ENCODE measurements at regions not wholly inside any gene's neighbourhood (a gene's known extent, or its start where the extent isn't known, plus 50 kb on each side); places are given as distances from the start of the nearest gene placed in this dataset.

DNA sequence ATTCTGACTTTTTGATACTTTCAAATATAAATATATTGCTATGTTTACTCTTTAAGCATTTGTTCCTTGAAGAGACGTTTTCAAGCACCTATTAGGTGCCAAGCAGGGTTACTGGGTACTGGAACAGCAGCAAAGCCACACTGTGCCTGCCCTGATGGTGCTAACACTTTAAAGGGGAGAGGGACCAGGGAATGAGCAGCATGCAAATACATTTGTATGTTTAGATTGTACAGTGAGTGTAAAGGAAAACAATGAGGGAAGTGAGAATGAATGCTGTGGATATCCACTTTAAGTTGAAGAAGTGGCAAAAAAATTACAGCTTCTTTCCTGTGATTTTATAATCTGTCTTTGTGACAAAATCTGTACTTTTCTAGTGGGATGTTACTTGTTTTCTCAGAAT, 400.2 kb upstream of the ATP11B start:
- Histone ChIP-seq H3K4me3 (no peak overlapping the region), H3K4me1 (no peaks in the 10 kb centered on the region), H3K27me3 (no peaks in the 10 kb centered on the region), H3K27ac (replicated peaks in 1 of 4) (no peak overlapping the region), H3K9me3 (no peaks in the 10 kb centered on the region), H3K36me3 (no peaks in the 10 kb centered on the region)
- DNase-seq (ENCODE audit: extremely low spot score) = no peak
- intact Hi-C loops (cut with DNase I) = no loop called here
- TF ChIP-seq POLR2AphosphoS5 (IDR thresholded peaks at IDR 0.05) (no peak), EP300 (IDR thresholded peaks at IDR 0.05) (no peak), POLR2A (IDR thresholded peaks at IDR 0.05; ENCODE audit: low read depth) (no peak)
- TF ChIP-seq, protein P1, sequence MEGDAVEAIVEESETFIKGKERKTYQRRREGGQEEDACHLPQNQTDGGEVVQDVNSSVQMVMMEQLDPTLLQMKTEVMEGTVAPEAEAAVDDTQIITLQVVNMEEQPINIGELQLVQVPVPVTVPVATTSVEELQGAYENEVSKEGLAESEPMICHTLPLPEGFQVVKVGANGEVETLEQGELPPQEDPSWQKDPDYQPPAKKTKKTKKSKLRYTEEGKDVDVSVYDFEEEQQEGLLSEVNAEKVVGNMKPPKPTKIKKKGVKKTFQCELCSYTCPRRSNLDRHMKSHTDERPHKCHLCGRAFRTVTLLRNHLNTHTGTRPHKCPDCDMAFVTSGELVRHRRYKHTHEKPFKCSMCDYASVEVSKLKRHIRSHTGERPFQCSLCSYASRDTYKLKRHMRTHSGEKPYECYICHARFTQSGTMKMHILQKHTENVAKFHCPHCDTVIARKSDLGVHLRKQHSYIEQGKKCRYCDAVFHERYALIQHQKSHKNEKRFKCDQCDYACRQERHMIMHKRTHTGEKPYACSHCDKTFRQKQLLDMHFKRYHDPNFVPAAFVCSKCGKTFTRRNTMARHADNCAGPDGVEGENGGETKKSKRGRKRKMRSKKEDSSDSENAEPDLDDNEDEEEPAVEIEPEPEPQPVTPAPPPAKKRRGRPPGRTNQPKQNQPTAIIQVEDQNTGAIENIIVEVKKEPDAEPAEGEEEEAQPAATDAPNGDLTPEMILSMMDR (IDR thresholded peaks at IDR 0.05) = no peak
- WGBS = 26% methylated on average over 1 of the region's 1 CpG

DNA sequence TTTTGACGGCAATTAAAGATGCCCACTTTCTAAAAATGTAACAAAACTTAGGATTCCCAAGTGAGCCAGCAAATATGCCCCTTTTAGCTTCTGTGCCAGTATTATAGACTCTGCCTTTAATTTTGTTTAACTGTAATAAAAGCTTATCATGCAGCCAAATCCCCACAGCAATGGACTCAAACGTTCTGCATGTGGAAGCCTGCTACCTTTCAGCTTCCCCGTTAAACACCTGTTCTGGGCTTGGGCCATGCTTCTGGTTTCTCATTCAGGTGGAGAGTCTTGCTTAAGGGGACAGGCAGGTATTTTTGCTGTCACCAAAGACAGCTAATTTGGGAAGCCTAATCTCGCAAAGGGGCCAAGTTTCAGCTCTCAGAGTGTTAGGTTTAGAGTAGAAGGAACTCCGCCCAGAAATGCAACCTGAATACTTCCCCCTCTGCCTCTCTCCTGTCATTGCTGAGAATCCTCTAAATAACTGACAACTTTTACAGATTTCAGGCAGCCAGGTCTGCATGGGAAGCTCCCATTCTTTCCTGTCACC, 399.4 kb upstream of the ATP11B start:
- Histone ChIP-seq H3K36me3 (no peaks in the 10 kb centered on the region), H3K27me3 (no peaks in the 10 kb centered on the region), H3K27ac (replicated peaks in 1 of 4) (no peak overlapping the region), H3K9me3 (no peaks in the 10 kb centered on the region), H3K4me1 (no peaks in the 10 kb centered on the region), H3K4me3 (no peak overlapping the region)
- DNase-seq (ENCODE audit: extremely low spot score) = no peak
- intact Hi-C loops (cut with DNase I) = no loop called here
- TF ChIP-seq POLR2AphosphoS5 (IDR thresholded peaks at IDR 0.05) (no peak), EP300 (IDR thresholded peaks at IDR 0.05) (no peak), POLR2A (IDR thresholded peaks at IDR 0.05; ENCODE audit: low read depth) (no peak)
- TF ChIP-seq, protein P1 (IDR thresholded peaks at IDR 0.05) = no peak
- 64% methylated on average over 5 of the region's 5 CpGs for WGBS

DNA sequence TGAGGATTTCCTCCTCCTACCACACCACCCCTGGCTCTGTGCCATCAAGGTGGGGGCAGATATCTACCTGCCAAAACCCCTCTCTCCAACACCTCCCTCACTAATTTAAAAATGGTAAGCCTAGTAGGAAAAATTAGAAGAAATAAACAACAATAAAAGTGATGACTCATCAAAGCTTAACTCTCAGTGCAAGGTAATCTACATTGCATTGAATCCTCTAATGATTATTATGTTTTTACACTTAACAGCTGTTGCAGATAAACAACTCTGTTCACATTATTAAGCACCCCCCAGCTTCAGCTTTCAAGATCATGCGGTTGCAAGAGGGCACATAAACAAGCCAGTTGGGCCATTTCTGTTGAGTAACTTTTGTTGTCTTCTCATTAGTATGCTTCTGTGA, 396.1 kb upstream of the ATP11B start:
- no peaks in the 10 kb centered on the region for H3K27me3 ChIP-seq
- intact Hi-C loops (cut with DNase I) = no loop called here
- no peak overlapping the region for H3K27ac ChIP-seq (replicated peaks in 1 of 4)
- WGBS = 94% methylated on average over 1 of the region's 1 CpG
- TF ChIP-seq POLR2A (IDR thresholded peaks at IDR 0.05; ENCODE audit: low read depth) = no peak
- no peak for TF ChIP-seq EP300 (IDR thresholded peaks at IDR 0.05)
- TF ChIP-seq POLR2AphosphoS5 (IDR thresholded peaks at IDR 0.05) = no peak
- TF ChIP-seq, protein P1 (IDR thresholded peaks at IDR 0.05) = no peak
- no peaks in the 10 kb centered on the region for H3K9me3 ChIP-seq
- H3K4me1 ChIP-seq = no peaks in the 10 kb centered on the region
- H3K4me3 ChIP-seq = no peak overlapping the region
- no peaks in the 10 kb centered on the region for H3K36me3 ChIP-seq
- DNase-seq (ENCODE audit: extremely low spot score) = no peak

DNA sequence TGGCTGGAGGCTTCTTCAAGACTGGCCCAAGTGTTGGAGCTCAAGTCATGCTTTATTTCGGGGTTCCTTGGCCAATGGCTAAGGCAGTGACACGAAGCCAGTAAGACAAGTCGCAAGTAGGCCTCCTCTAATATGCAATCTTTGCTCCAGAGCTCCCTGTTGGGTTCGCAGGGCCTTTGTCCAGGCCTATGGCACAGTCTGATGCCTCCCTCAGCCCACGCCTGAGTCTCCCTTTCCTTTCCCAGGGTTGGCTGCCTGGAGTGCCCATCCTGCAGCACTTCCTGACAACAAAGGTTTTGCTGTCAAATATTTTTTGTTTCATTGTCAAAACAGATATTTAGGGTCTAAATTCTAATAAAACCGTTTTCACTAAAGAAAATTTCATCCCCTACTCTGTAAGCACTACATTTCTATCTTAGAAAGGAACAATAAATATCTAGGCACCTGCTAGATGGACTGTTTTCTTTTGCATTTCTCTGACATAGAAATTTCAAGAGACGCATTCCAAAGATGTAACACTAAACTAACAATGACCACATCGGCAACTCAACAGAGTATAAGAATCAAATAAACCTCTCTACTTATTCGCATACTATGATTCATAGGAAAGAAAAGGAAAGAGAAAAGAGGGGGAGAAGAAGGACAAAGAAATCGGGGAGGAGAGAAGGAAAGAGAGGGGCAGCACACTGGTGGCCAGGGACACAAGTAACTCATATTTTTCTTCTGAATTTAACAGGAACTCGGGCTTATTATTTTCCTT, 393.1 kb upstream of the ATP11B start:
- H3K27ac ChIP-seq (replicated peaks in 1 of 4) = no peak overlapping the region
- intact Hi-C loops (cut with DNase I) = no loop called here
- 75% methylated on average over 11 of the region's 11 CpGs for WGBS
- H3K27me3 ChIP-seq = no peaks in the 10 kb centered on the region
- no peak for DNase-seq (ENCODE audit: extremely low spot score)
- H3K4me1 ChIP-seq = no peaks in the 10 kb centered on the region
- no peak overlapping the region for H3K4me3 ChIP-seq
- no peaks in the 10 kb centered on the region for H3K9me3 ChIP-seq
- TF ChIP-seq POLR2AphosphoS5 (IDR thresholded peaks at IDR 0.05) (no peak), POLR2A (IDR thresholded peaks at IDR 0.05; ENCODE audit: low read depth) (no peak), EP300 (IDR thresholded peaks at IDR 0.05) (no peak)
- TF ChIP-seq, protein P1 (IDR thresholded peaks at IDR 0.05) = no peak
- no peaks in the 10 kb centered on the region for H3K36me3 ChIP-seq

All from esophagus muscularis mucosa (tissue), 4 donors.